MM.1S (cell line): ENCODE measurements at regions not wholly inside any gene's neighbourhood (a gene's known extent, or its start where the extent isn't known, plus 50 kb on each side); places are given as distances from the start of the nearest gene placed in this dataset.

ENCODE experiments used
- CTCF ChIP-seq: fragments of 300-600 bp; sonication (generic); IDR thresholded peaks from 2 replicates; pipeline ENCODE4 v1.5.1; 2016; ENCODE audit warnings: antibody characterized with exemption, low read length, mixed read lengths
- EZH2 ChIP-seq: fragments of 300-600 bp; sonication (generic); optimal IDR thresholded peaks from 2 replicates; pipeline ENCODE3; 2017; ENCODE audit warnings: low read depth, mild to moderate bottlenecking, antibody characterized with exemption, low read length, mixed read lengths
- EZH2phosphoT487 ChIP-seq: fragments of 300-600 bp; sonication (generic); IDR thresholded peaks from 2 replicates; pipeline ENCODE4 v1.6.1; 2018; ENCODE audit warnings: antibody characterized with exemption, low read length

- no peak for TF ChIP-seq CTCF
- TF ChIP-seq EZH2: no peak
- TF ChIP-seq EZH2phosphoT487: no peak
These were observed 207.7 kb downstream of the SNX10 start for GRCh38 chr7:26499315-26499897.
